NAMALWA (cell line): ENCODE measurements at regions not wholly inside any gene's neighbourhood (a gene's known extent, or its start where the extent isn't known, plus 50 kb on each side); places are given as distances from the start of the nearest gene placed in this dataset.

Experiments
- DNase-seq: peaks from one replicate; pipeline ENCODE4 v3.0.0-alpha.2; 2015; ENCODE audit warnings: low spot score

DNA sequence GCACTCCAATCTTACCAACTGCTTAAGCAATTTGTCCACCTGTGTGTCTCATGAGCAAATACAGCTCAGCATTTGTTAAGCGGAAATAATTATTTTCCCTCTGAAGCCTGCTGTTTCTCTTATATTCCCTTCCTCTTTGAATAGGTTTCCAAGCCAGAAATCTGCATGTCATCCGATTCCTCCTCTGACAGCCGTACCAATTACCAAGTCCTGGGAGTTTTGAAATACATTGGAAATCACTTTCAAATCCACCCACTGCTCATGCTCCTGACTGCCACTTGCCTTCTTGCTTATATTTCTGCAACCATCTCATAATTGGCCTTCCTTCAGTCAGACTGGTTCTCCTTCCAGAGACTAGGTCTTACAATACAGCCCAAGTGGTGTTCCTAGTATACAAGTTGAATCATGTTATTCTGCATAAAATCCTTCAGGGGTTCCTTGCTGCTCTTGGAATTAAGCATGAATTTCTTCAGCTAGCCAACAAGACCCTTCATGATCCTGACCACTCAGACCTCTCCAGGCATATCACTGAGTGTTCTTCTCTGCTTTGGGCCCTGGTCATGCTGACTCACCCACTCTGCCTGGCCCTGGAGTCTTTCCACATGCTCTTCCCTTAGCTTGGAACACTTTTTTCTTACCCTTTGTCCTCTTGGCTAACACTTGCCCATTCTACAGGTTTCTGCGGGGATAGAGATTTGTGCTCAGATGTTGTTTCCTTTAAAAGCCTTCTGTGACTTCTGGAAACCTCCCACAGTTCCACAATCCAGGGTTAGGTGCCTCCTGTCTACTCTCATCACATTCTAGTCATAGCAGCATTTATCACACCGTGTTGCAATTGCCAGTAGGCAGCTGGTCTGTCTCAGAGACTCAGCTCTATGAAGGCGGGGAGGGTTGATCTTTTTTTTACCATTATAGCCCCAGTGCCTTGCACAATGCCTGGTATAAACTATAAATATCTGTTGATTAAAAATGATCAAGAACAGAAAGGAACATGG, 157.6 kb downstream of the ARL6IP6 start:
- no peak for DNase-seq

GRCh38 chr2:152874955-152875354, 156.5 kb downstream of the ARL6IP6 start:
- DNase-seq: no peak

GRCh38 chr2:152870239-152870638, 151.8 kb downstream of the ARL6IP6 start:
- DNase-seq: no peak

- DNase-seq: no peak
Observed at GRCh38 chr2:152867397-152867796, 149.0 kb downstream of the ARL6IP6 start.

GRCh38 chr2:152864601-152865149, 146.3 kb downstream of the ARL6IP6 start:
- DNase-seq: no peak

GRCh38 chr2:152863826-152864225, 145.4 kb downstream of the ARL6IP6 start:
- no peak for DNase-seq

GRCh38 chr2:152861349-152861942, 143.0 kb downstream of the ARL6IP6 start:
- peak; percentile 65 for DNase-seq

GRCh38 chr2:152858594-152859265, 140.3 kb downstream of the ARL6IP6 start:
- DNase-seq: no peak

- DNase-seq: no peak
Observed at GRCh38 chr2:152846697-152847470, 128.5 kb downstream of the ARL6IP6 start.

DNA sequence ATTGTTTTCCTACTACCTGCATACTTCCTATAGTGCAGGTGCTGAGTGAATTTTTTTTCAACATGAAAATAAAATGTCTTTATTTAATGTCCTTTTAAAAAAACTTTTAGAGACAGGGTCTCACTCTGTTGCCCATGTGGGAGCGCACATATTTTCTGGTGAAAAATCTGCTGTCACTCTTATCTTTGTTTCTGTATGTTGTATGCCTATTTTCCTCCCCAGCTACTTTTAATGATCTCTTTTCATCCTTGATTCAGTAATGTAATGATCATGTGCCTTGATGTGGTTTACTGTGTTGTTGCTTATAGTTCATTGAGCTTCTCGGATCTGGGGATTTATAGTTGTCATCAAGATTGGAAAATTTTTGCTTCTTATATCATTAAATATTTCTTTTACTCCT, 117.3 kb downstream of the ARL6IP6 start:
- no peak for DNase-seq

DNA sequence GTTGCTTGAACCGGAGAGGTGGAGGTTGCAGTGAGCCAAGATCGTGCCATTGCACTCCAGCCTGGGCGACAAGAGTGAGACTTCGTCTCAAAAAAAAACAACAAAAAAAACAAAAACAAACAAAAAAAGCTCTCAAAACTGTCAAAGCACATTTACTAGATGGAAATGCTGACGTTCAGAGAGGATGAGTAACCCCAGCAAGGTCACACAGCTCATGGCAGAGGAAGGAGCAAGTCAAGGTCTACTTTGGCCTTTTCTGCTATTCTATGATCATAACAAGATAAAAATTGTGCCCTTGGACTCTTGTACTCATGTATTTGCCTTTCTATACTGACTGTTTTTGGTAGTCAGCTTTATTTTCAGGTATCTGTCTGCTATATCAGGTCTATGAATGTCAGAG, 109.5 kb downstream of the ARL6IP6 start:
- no peak for DNase-seq

DNA sequence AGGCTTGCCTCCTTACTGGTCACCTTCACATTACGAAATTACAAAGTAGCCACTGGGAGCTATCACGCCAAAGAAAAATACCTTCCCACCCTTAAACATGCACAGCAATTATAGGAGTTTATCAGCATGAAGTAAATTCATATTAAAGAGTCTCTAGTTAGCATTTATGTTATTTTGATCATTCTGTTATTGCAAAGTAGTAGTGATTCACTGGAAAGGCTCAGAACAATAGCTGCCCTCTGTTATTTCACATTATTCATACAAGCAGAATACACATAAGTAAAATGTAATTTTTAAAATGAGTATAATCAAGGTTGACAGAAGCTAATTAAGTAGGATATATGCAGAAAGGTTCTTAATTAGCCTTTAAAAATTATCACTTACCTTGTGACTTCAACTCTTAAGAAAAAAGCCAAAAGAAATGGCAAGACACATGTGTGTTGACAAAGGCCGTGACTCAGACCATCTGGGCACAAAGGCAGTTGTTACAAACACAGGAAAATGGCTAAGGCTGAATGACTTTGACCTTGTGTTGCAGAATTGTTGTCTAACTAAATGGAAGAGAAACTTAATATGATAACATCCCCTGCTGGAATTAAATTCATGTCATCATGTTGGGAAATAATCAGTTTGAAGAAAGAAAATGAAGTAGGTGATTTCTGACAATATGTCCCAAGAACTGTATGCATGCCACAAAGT, 108.3 kb downstream of the ARL6IP6 start:
- peak; percentile 39 for DNase-seq

GRCh38 chr2:152825834-152826233, 107.4 kb downstream of the ARL6IP6 start:
- DNase-seq: no peak

GRCh38 chr2:152823905-152824304, 105.5 kb downstream of the ARL6IP6 start:
- no peak for DNase-seq

DNA sequence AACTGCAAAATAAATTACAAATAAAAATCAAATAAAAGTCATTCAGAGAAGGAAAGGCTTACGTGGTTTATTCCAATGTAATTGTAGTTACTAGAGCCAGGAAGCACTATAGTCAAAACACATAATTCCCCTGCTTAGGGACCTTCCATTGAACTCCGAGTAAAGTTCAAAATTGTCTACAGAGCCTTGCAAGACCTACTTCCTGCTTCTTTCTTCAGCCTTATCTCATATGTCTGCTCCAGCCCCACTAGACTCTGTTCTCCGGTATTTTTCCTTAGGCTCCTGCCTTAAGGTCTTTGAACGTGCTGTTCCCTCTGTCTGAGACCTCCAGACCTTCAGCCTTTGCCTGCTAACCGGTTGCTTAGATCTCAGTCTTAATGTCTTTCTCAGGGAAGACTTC, 104.3 kb downstream of the ARL6IP6 start:
- DNase-seq: no peak

DNA sequence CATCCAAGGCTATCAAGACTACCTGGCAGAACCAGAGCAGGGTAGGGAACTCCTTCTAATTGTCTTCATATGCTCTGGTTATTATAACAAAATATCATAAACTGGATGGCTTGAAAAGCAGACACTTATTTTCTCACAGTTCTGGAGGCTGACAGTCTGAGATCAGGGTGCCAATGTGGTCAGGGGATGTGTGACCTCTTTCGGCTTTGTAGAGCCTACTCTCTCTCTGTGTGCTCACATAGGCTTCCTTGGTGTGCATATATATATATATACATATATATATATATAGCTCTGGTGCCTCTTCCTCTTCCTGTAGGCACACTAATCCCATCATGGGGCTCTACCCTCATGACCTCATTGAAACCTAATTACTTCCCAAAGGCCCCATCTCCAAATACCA, 101.6 kb downstream of the ARL6IP6 start:
- no peak for DNase-seq

GRCh38 chr2:152815634-152816257, 97.3 kb downstream of the ARL6IP6 start:
- no peak for DNase-seq

- no peak for DNase-seq
Observed at GRCh38 chr2:152814475-152815030, 96.1 kb downstream of the ARL6IP6 start.

- DNase-seq: no peak
Observed at GRCh38 chr2:152813351-152813750, 94.9 kb downstream of the ARL6IP6 start.
